Gastrocnemius medialis (tissue), 4 donors: ENCODE measurements at regions not wholly inside any gene's neighbourhood (a gene's known extent, or its start where the extent isn't known, plus 50 kb on each side); places are given as distances from the start of the nearest gene placed in this dataset.

Experiments used
- CTCF ChIP-seq, 5 experiments: fragments of 450-650 bp in 3 of 5; fragments of 200-600 bp in 2 of 5; sonication (generic) in 2 of 5; IDR thresholded peaks in 4 of 5; conservative IDR thresholded peaks in 1 of 5; 1 replicate in 4 of 5; 2 replicates in 1 of 5; pipeline ENCODE4 v1.5.1; 2016 to 2019; ENCODE audit warnings: antibody characterized with exemption in 5 of 5, mild to moderate bottlenecking in 3 of 5, moderate library complexity in 3 of 5
- POLR2A ChIP-seq, 2 donors: fragments of 450-650 bp; IDR thresholded peaks; one replicate each; pipeline ENCODE4 v1.6.1; 2017; ENCODE audit warnings: antibody characterized with exemption in 2 of 2, mild to moderate bottlenecking in 2 of 2, moderate library complexity in 2 of 2

GRCh38 chr6:44564906-44565524 lies 177.5 kb downstream of the CDC5L start:
- TF ChIP-seq CTCF (IDR thresholded peaks at IDR 0.05 in 4 of 5, conservative IDR thresholded peaks at IDR 0.05 in 1 of 5) = no peak
- TF ChIP-seq POLR2A (IDR thresholded peaks at IDR 0.05) = no peak
